SH-SY5Y (cell line): ENCODE measurements at regions not wholly inside any gene's neighbourhood (a gene's known extent, or its start where the extent isn't known, plus 50 kb on each side); places are given as distances from the start of the nearest gene placed in this dataset.

ENCODE experiments used
- GATA2 ChIP-seq: IDR thresholded peaks from 2 replicates; pipeline ENCODE4 v1.6.1; 2011; ENCODE audit warnings: mild to moderate bottlenecking, low read depth, low read length
- GATA3 ChIP-seq: IDR thresholded peaks from 2 replicates; pipeline ENCODE4 v1.6.1; 2011; ENCODE audit warnings: low read depth, mild to moderate bottlenecking, low read length, moderate library complexity

- TF ChIP-seq GATA3 (no peak), GATA2 (no peak)
Observed at GRCh38 chr12:107484230-107484629, 201.4 kb upstream of the PWP1 start.

GRCh38 chr12:107484941-107485340 lies 200.7 kb upstream of the PWP1 start:
- TF ChIP-seq GATA2 (no peak), GATA3 (no peak)

- no peak for TF ChIP-seq GATA2
- no peak for TF ChIP-seq GATA3
Observed at GRCh38 chr12:107485731-107486130, 199.9 kb upstream of the PWP1 start.

GRCh38 chr12:107486140-107486892 lies 199.3 kb upstream of the PWP1 start:
- TF ChIP-seq GATA3 (no peak), GATA2 (no peak)

- TF ChIP-seq GATA3 (no peak), GATA2 (no peak)
Observed at GRCh38 chr12:107487011-107487680, 198.5 kb upstream of the PWP1 start.

- TF ChIP-seq GATA3 = no peak
- TF ChIP-seq GATA2 = no peak
Observed at GRCh38 chr12:107488666-107489065, 196.9 kb upstream of the PWP1 start.

GRCh38 chr12:107490010-107490409 lies 195.6 kb upstream of the PWP1 start:
- no peak for TF ChIP-seq GATA3
- TF ChIP-seq GATA2 = no peak

GRCh38 chr12:107491856-107492255 lies 193.7 kb upstream of the PWP1 start:
- TF ChIP-seq GATA3 = no peak
- TF ChIP-seq GATA2 = no peak

GRCh38 chr12:107492393-107493134 lies 193.0 kb upstream of the PWP1 start:
- no peak for TF ChIP-seq GATA3
- TF ChIP-seq GATA2 = no peak

GRCh38 chr12:107493135-107493494 lies 192.5 kb upstream of the PWP1 start:
- no peak for TF ChIP-seq GATA2
- no peak for TF ChIP-seq GATA3

- no peak for TF ChIP-seq GATA3
- no peak for TF ChIP-seq GATA2
Observed at GRCh38 chr12:107493666-107494065, 191.9 kb upstream of the PWP1 start.

- TF ChIP-seq GATA3 (no peak), GATA2 (no peak)
Observed at GRCh38 chr12:107494331-107494730, 191.3 kb upstream of the PWP1 start.

GRCh38 chr12:107495604-107496003 lies 190.0 kb upstream of the PWP1 start:
- TF ChIP-seq GATA2 = no peak
- TF ChIP-seq GATA3 = no peak

- TF ChIP-seq GATA2 (no peak), GATA3 (no peak)
Observed at GRCh38 chr12:107497231-107497630, 188.4 kb upstream of the PWP1 start.
